Endothelial cell (in vitro differentiated cells): ENCODE measurements at regions not wholly inside any gene's neighbourhood (a gene's known extent, or its start where the extent isn't known, plus 50 kb on each side); places are given as distances from the start of the nearest gene placed in this dataset.

Source experiments
- DNase-seq: peaks from one replicate; pipeline ENCODE4 v3.0.0; 2021; ENCODE audit warnings: low spot score
- H3K27ac Mint-ChIP-seq: one replicate; pipeline ENCODE4 v1.8.0; 2021; ENCODE audit warnings: mixed read lengths, inconsistent platforms; ENCODE audit not compliant: unreplicated experiment
- H3K27me3 Mint-ChIP-seq: one replicate; pipeline ENCODE4 v1.8.0; 2021; ENCODE audit warnings: mild to moderate bottlenecking, moderate library complexity, mixed read lengths, inconsistent platforms; ENCODE audit not compliant: unreplicated experiment
- H3K36me3 Mint-ChIP-seq: one replicate; pipeline ENCODE4 v1.8.0; 2021; ENCODE audit warnings: mild to moderate bottlenecking, low read depth, mixed read lengths, inconsistent platforms; ENCODE audit not compliant: unreplicated experiment
- H3K4me1 Mint-ChIP-seq: one replicate; pipeline ENCODE4 v1.8.0; 2021; ENCODE audit warnings: mild to moderate bottlenecking, mixed read lengths, inconsistent platforms; ENCODE audit not compliant: unreplicated experiment
- H3K4me3 Mint-ChIP-seq: one replicate; pipeline ENCODE4 v1.8.0; 2021; ENCODE audit warnings: mild to moderate bottlenecking, mixed read lengths, inconsistent platforms; ENCODE audit not compliant: unreplicated experiment
- H3K9me3 Mint-ChIP-seq: one replicate; pipeline ENCODE4 v1.8.0; 2021; ENCODE audit warnings: mixed read lengths, inconsistent platforms; ENCODE audit not compliant: unreplicated experiment
- TF ChIP-seq, protein P1 (sequence below): fragments of 200-600 bp; sonication (generic); IDR thresholded peaks from one replicate; pipeline ENCODE4 v1.5.0; 2021; ENCODE audit warnings: antibody characterized with exemption; ENCODE audit not compliant: unreplicated experiment

DNA sequence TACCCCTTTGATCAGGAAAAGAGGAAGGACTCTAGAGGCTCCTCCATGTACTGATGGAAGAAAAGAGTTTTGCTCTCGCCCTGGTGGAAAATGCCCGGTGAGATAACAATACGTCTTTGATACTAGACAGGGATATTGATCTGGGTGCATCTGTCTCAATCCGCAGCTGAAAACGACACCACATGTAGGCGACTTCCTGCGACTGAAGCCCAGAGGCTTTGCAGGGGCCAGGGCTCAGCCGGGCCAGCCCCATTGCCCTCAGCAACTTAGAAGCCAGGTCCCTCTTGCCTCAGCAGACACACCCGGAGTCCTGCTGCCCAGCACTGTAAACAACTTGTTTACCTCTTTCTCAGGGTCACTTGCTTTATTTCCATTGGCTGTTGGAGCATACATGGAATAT, 409.4 kb downstream of the IRS2 start:
- no peaks in the 10 kb centered on the region for H3K9me3 Mint-ChIP-seq
- no peak overlapping the region for H3K27ac Mint-ChIP-seq
- H3K36me3 Mint-ChIP-seq: no peaks in the 10 kb centered on the region
- TF ChIP-seq, protein P1, sequence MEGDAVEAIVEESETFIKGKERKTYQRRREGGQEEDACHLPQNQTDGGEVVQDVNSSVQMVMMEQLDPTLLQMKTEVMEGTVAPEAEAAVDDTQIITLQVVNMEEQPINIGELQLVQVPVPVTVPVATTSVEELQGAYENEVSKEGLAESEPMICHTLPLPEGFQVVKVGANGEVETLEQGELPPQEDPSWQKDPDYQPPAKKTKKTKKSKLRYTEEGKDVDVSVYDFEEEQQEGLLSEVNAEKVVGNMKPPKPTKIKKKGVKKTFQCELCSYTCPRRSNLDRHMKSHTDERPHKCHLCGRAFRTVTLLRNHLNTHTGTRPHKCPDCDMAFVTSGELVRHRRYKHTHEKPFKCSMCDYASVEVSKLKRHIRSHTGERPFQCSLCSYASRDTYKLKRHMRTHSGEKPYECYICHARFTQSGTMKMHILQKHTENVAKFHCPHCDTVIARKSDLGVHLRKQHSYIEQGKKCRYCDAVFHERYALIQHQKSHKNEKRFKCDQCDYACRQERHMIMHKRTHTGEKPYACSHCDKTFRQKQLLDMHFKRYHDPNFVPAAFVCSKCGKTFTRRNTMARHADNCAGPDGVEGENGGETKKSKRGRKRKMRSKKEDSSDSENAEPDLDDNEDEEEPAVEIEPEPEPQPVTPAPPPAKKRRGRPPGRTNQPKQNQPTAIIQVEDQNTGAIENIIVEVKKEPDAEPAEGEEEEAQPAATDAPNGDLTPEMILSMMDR: no peak
- DNase-seq: no peak
- peaks cover 2% of the 10 kb centered on the region for H3K27me3 Mint-ChIP-seq
- no peaks in the 10 kb centered on the region for H3K4me1 Mint-ChIP-seq
- no peak overlapping the region for H3K4me3 Mint-ChIP-seq

DNA sequence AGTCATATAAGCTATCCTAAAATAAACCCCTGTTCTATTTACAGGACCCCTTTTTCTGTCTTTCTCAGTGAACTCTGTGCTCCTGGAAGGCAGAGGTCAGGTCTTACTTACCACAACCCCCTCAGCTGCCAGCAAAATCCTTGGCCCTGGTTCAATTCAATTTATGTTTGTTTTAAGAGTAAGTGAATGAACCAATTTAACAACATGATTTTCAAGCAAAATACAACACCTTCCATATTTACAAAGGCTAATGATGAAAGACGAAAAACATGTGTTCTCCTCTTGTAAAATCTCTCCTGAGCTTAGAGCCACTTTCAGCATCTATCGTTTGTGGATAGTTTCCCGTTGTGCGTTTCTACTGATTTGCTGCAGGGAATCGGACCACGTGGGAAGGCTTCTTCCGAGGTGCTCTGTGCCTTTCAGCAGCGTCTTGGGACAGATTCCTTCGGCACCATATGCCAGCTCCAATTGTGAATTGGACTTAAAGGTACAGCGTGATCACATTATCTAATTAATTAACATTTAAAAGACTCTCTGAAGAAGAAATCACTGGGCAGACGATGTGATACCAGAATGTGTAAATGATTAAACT, 411.7 kb downstream of the IRS2 start:
- H3K36me3 Mint-ChIP-seq: no peaks in the 10 kb centered on the region
- no peak overlapping the region for H3K4me3 Mint-ChIP-seq
- H3K9me3 Mint-ChIP-seq: no peaks in the 10 kb centered on the region
- H3K27me3 Mint-ChIP-seq: peaks cover 5% of the 10 kb centered on the region
- peaks cover 3% of the 10 kb centered on the region for H3K4me1 Mint-ChIP-seq
- TF ChIP-seq, protein P1: no peak
- H3K27ac Mint-ChIP-seq: no peak overlapping the region
- no peak for DNase-seq

DNA sequence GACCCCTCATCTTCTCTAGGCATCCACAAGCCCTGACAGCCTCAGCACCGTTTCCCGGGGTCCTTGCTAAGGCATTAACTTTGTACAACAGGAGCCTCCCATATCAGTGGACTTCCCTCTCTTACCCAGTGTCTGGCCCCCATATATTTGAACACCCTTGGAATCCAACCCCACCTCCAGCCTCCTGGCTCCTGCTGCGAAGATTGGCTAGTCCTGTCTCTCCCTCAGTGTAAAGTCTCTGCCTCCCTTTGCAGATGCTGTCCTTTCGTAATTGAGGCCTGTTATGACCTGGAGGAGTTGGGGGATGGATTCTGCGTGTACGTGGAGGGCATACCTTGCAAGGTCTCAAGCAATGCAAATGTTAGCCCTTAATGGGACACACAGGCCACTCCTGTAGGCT, 413.7 kb downstream of the IRS2 start:
- Mint-ChIP-seq H3K36me3 (no peaks in the 10 kb centered on the region), H3K27me3 (peaks cover 3% of the 10 kb centered on the region), H3K27ac (no peak overlapping the region), H3K4me3 (no peak overlapping the region), H3K9me3 (no peaks in the 10 kb centered on the region), H3K4me1 (peaks cover 3% of the 10 kb centered on the region)
- DNase-seq: no peak
- TF ChIP-seq, protein P1: no peak

GRCh38 chr13:109371066-109371465, 415.3 kb downstream of the IRS2 start:
- H3K36me3 Mint-ChIP-seq: no peaks in the 10 kb centered on the region
- TF ChIP-seq, protein P1: no peak
- H3K4me3 Mint-ChIP-seq: no peak overlapping the region
- H3K27ac Mint-ChIP-seq: no peak overlapping the region
- H3K4me1 Mint-ChIP-seq: peaks cover 3% of the 10 kb centered on the region
- no peaks in the 10 kb centered on the region for H3K9me3 Mint-ChIP-seq
- peaks cover 3% of the 10 kb centered on the region for H3K27me3 Mint-ChIP-seq
- DNase-seq: no peak

DNA sequence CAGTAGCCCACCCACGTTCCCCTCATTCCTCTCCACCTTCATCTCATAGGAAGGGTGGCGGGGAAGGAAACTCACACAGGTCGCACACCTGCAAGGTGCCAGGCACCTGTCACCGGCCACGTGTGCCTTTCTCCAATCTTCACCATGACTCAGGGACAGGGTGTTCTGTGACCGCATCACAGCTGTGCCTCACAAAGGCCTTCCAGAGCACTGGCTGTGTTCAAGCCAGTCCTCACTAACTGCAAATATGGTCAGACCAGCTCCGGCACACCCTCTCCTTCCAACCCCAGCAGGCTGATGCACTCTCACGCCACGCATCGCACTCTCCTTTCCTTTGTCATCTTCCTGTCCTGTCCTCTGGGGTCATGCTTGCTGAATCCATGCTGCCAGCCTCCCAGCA, 415.9 kb downstream of the IRS2 start:
- Mint-ChIP-seq H3K4me1 (peaks cover 3% of the 10 kb centered on the region), H3K9me3 (no peaks in the 10 kb centered on the region), H3K4me3 (no peak overlapping the region), H3K36me3 (no peaks in the 10 kb centered on the region), H3K27ac (no peak overlapping the region), H3K27me3 (peaks cover 3% of the 10 kb centered on the region)
- no peak for DNase-seq
- TF ChIP-seq, protein P1: no peak
